Prostate gland (tissue), 2 donors: ENCODE measurements at regions not wholly inside any gene's neighbourhood (a gene's known extent, or its start where the extent isn't known, plus 50 kb on each side); places are given as distances from the start of the nearest gene placed in this dataset.

ENCODE experiments used
- POLR2A ChIP-seq: fragments of 450-650 bp; IDR thresholded peaks from one replicate; pipeline ENCODE4 v1.6.1; 2016; ENCODE audit warnings: antibody characterized with exemption, mild to moderate bottlenecking
- POLR2AphosphoS5 ChIP-seq: sonication (generic); formaldehyde crosslinking; IDR thresholded peaks from one replicate; pipeline ENCODE4 v1.6.1; 2017; ENCODE audit warnings: antibody characterized with exemption
- TF ChIP-seq, protein P1 (sequence below), 4 experiments: fragments of 200-600 bp in 2 of 4; fragments of 450-650 bp in 2 of 4; sonication (generic) in 2 of 4; IDR thresholded peaks; 1 replicate in 3 of 4; 2 replicates in 1 of 4; pipeline ENCODE4 v1.5.1; 2016 to 2019; ENCODE audit warnings: antibody characterized with exemption in 4 of 4, mild to moderate bottlenecking in 2 of 4, moderate library complexity in 2 of 4

DNA sequence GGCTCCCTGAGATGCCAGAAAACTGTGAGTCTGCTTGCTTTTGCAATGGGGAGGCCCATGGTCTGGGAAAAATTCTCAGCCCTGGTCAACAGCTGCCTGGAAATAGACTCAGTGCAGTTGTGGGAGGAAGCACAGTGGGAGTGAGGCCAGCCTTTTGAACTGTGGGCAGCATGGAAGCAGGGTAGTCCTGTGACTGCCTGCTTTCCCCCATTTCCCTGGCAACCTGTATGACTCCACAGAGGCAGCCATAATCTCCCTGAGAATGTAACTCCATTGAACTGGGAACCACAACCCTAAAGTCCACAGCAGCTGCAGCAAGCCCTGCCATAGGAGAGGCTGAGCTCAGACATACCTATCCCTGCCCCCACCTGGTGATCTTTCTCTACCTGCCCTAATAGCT, 494.6 kb upstream of the FAT3 start:
- TF ChIP-seq POLR2A (no peak), POLR2AphosphoS5 (no peak)
- TF ChIP-seq, protein P1, sequence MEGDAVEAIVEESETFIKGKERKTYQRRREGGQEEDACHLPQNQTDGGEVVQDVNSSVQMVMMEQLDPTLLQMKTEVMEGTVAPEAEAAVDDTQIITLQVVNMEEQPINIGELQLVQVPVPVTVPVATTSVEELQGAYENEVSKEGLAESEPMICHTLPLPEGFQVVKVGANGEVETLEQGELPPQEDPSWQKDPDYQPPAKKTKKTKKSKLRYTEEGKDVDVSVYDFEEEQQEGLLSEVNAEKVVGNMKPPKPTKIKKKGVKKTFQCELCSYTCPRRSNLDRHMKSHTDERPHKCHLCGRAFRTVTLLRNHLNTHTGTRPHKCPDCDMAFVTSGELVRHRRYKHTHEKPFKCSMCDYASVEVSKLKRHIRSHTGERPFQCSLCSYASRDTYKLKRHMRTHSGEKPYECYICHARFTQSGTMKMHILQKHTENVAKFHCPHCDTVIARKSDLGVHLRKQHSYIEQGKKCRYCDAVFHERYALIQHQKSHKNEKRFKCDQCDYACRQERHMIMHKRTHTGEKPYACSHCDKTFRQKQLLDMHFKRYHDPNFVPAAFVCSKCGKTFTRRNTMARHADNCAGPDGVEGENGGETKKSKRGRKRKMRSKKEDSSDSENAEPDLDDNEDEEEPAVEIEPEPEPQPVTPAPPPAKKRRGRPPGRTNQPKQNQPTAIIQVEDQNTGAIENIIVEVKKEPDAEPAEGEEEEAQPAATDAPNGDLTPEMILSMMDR (IDR thresholded peaks at IDR 0.05): no peak
